PFSK-1 (cell line): ENCODE measurements at regions not wholly inside any gene's neighbourhood (a gene's known extent, or its start where the extent isn't known, plus 50 kb on each side); places are given as distances from the start of the nearest gene placed in this dataset.

Source experiments
- FOXP2 ChIP-seq: optimal IDR thresholded peaks from 2 replicates; pipeline ENCODE3; 2011; ENCODE audit warnings: borderline replicate concordance, control low read depth, inconsistent platforms; ENCODE audit not compliant: insufficient read depth; ENCODE audit errors: extremely low read length, extremely low read depth
- POLR2AphosphoS5 ChIP-seq: IDR thresholded peaks from 2 replicates; pipeline ENCODE4 v1.6.1; 2012; ENCODE audit warnings: low read depth, mild to moderate bottlenecking, control low read depth, low read length, moderate library complexity
- REST ChIP-seq, 2 experiments: IDR thresholded peaks; 2 replicates each; pipeline versions ENCODE4 v1.6.1 to v1.8.0; 2011 to 2012; ENCODE audit warnings: low read depth in 2 of 2, low read length in 2 of 2, control low read depth in 1 of 2, inconsistent platforms in 1 of 2, mild to moderate bottlenecking in 1 of 2, moderate library complexity in 1 of 2; ENCODE audit not compliant: insufficient read depth in 1 of 2
- SIN3A ChIP-seq: IDR thresholded peaks from 2 replicates; pipeline ENCODE4 v1.6.1; 2012; ENCODE audit warnings: mild to moderate bottlenecking, low read length, moderate library complexity, borderline replicate concordance; ENCODE audit not compliant: insufficient read depth
- TAF1 ChIP-seq: IDR thresholded peaks from 2 replicates; pipeline ENCODE4 v1.6.1; 2012; ENCODE audit warnings: low read length, control low read depth, borderline replicate concordance; ENCODE audit not compliant: insufficient read depth

GRCh38 chr10:52465202-52465601, 151.1 kb downstream of the DKK1 start:
- TF ChIP-seq FOXP2 (no peak), TAF1 (no peak), SIN3A (no peak), REST (IDR thresholded peaks at IDR 0.05; ENCODE audit: insufficient read depth in 1 of 2, low read depth in 2 of 2, low read length in 2 of 2) (no peak), POLR2AphosphoS5 (no peak)

- no peak for TF ChIP-seq FOXP2
- TF ChIP-seq REST (IDR thresholded peaks at IDR 0.05; ENCODE audit: insufficient read depth in 1 of 2, low read depth in 2 of 2, low read length in 2 of 2) = no peak
- no peak for TF ChIP-seq TAF1
- no peak for TF ChIP-seq POLR2AphosphoS5
- no peak for TF ChIP-seq SIN3A
Measured at GRCh38 chr10:52466464-52466863, 152.4 kb downstream of the DKK1 start.

GRCh38 chr10:52469970-52470705, 156.1 kb downstream of the DKK1 start:
- TF ChIP-seq REST (IDR thresholded peaks at IDR 0.05; ENCODE audit: insufficient read depth in 1 of 2, low read depth in 2 of 2, low read length in 2 of 2) = no peak
- no peak for TF ChIP-seq POLR2AphosphoS5
- no peak for TF ChIP-seq FOXP2
- TF ChIP-seq SIN3A = no peak
- TF ChIP-seq TAF1 = no peak

- no peak for TF ChIP-seq FOXP2
- no peak for TF ChIP-seq REST (IDR thresholded peaks at IDR 0.05; ENCODE audit: insufficient read depth in 1 of 2, low read depth in 2 of 2, low read length in 2 of 2)
- TF ChIP-seq TAF1 = no peak
- TF ChIP-seq SIN3A = no peak
- no peak for TF ChIP-seq POLR2AphosphoS5
Measured at GRCh38 chr10:52472406-52473146, 158.5 kb downstream of the DKK1 start.
